ENCODE measurements at regions not wholly inside any gene's neighbourhood (a gene's known extent, or its start where the extent isn't known, plus 50 kb on each side); places are given as distances from the start of the nearest gene placed in this dataset.

- TF ChIP-seq ZIC2 (tag by site-specific recombination; IDR thresholded peaks at IDR 0.05) (no peak), KLF8 (tag by site-specific recombination; IDR thresholded peaks at IDR 0.05) (no peak), ZNF830 (tag by site-specific recombination; IDR thresholded peaks at IDR 0.05; ENCODE audit: low read depth) (no peak), HOXD13 (CRISPR knock-in tag; IDR thresholded peaks at IDR 0.05; ENCODE audit: borderline replicate concordance) (no peak), ZNF621 (tag by site-specific recombination; IDR thresholded peaks at IDR 0.05) (no peak), ZNF473 (tag by site-specific recombination; IDR thresholded peaks at IDR 0.05) (no peak), ZNF555 (tag by site-specific recombination; conservative IDR thresholded peaks at IDR 0.05) (no peak), ZNF274 (IDR thresholded peaks at IDR 0.05; ENCODE audit: low read length) (no peak), ZNF274 (tag by site-specific recombination; IDR thresholded peaks at IDR 0.05; ENCODE audit: borderline replicate concordance) (no peak), ZNF521 (tag by site-specific recombination; IDR thresholded peaks at IDR 0.05) (no peak), HOXC10 (CRISPR knock-in tag; IDR thresholded peaks at IDR 0.05) (no peak), ZNF580 (tag by site-specific recombination; IDR thresholded peaks at IDR 0.05) (no peak), INSM2 (tag by site-specific recombination; IDR thresholded peaks at IDR 0.05) (no peak), ZNF280C (tag by site-specific recombination; IDR thresholded peaks at IDR 0.05) (no peak), ZNF514 (tag by site-specific recombination; IDR thresholded peaks at IDR 0.05) (no peak), SALL2 (tag by site-specific recombination; IDR thresholded peaks at IDR 0.05; ENCODE audit: borderline replicate concordance) (no peak)
- ChIA-PET POLR2A (no interaction called here), CTCF (interaction anchor here (0.8 kb wide), 1 partner anchor 113 kb away, joined by 3 read pairs; no protein-coding TSS in a partner anchor)
- Histone ChIP-seq H3K4me3 (ENCODE audit: low read depth, low read length) (no peak overlapping the region), H3K9me3 (ENCODE audit: control insufficient read depth, insufficient read depth, low read depth, low read length) (no peaks in the 10 kb centered on the region), H3K36me3 (ENCODE audit: control insufficient read depth in 2 of 2, insufficient read depth in 1 of 2, low read length in 2 of 2) (no peaks in the 10 kb centered on the region), H3K27ac (ENCODE audit: extremely low read depth, low read depth, low read length) (no peak overlapping the region), H3K4me1 (ENCODE audit: control insufficient read depth, insufficient read depth, low read length) (no peaks in the 10 kb centered on the region)
Measured at GRCh38 chr20:23163562-23163961, 77.4 kb upstream of the CD93 start.

- Histone ChIP-seq H3K4me1 (ENCODE audit: control insufficient read depth, insufficient read depth, low read length) (no peaks in the 10 kb centered on the region), H3K9me3 (ENCODE audit: control insufficient read depth, insufficient read depth, low read depth, low read length) (no peaks in the 10 kb centered on the region), H3K4me3 (ENCODE audit: low read depth, low read length) (no peak overlapping the region), H3K27ac (ENCODE audit: extremely low read depth, low read depth, low read length) (no peak overlapping the region), H3K36me3 (ENCODE audit: control insufficient read depth in 2 of 2, insufficient read depth in 1 of 2, low read length in 2 of 2) (no peaks in the 10 kb centered on the region)
- POLR2A ChIA-PET: no interaction called here
- CTCF ChIA-PET: no interaction called here
- TF ChIP-seq OVOL3 (tag by site-specific recombination; IDR thresholded peaks at IDR 0.05) (no peak), ZNF155 (tag by site-specific recombination; IDR thresholded peaks at IDR 0.05) (no peak), ELK4 (IDR thresholded peaks at IDR 0.05; ENCODE audit: borderline replicate concordance, low read depth, low read length) (no peak), ZNF169 (tag by site-specific recombination; IDR thresholded peaks at IDR 0.05) (no peak), ZNF37A (tag by site-specific recombination; IDR thresholded peaks at IDR 0.05) (no peak), ZNF777 (tag by site-specific recombination; IDR thresholded peaks at IDR 0.05; ENCODE audit: borderline replicate concordance) (no peak), IKZF3 (tag by site-specific recombination; IDR thresholded peaks at IDR 0.05) (no peak), ZNF221 (tag by site-specific recombination; IDR thresholded peaks at IDR 0.05; ENCODE audit: borderline replicate concordance) (no peak), INSM2 (tag by site-specific recombination; IDR thresholded peaks at IDR 0.05) (no peak), HOXD13 (CRISPR knock-in tag; IDR thresholded peaks at IDR 0.05; ENCODE audit: borderline replicate concordance) (no peak), ZNF837 (tag by site-specific recombination; IDR thresholded peaks at IDR 0.05) (no peak), MYNN (tag by site-specific recombination; IDR thresholded peaks at IDR 0.05; ENCODE audit: borderline replicate concordance) (no peak), ZNF610 (tag by site-specific recombination; IDR thresholded peaks at IDR 0.05; ENCODE audit: borderline replicate concordance) (no peak), ZNF677 (tag by site-specific recombination; IDR thresholded peaks at IDR 0.05) (no peak), ZSCAN4 (tag by site-specific recombination; IDR thresholded peaks at IDR 0.05) (no peak), ZBTB8A (tag by site-specific recombination; IDR thresholded peaks at IDR 0.05) (no peak)
Measured at GRCh38 chr20:23162887-23163286, 76.8 kb upstream of the CD93 start.
